ENCODE measurements at regions not wholly inside any gene's neighbourhood (a gene's known extent, or its start where the extent isn't known, plus 50 kb on each side); places are given as distances from the start of the nearest gene placed in this dataset.

DNA sequence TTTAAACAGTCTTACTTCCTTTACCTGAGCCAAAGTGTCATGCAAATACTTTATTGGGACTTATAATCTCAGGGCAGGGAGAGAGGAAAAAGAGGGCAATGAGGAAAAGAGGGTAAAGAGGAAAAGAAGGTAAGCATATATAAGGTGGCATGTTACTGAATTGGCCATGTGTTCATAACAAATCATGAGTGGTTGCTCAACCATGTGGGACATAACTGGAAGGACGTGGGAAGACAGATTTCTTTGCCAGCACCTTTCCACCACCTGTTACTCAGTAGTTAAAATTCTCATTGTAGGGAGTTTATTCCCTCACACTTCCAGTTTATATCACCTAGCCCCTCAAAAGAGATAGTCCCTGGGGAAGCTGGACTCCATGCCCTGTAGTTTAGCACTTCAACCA lies 54.7 kb upstream of the TPRG1 start:
- Histone ChIP-seq H3K79me2 (ENCODE audit: control insufficient read depth, insufficient read depth, low read length, unreplicated experiment) (no peaks in the 10 kb centered on the region), H3K27me3 (ENCODE audit: insufficient read depth, low read length) (peaks cover under 1% of the 10 kb centered on the region; the same call in 1 of the 2 replicates), H3K36me3 (ENCODE audit: insufficient read depth, low read length) (no peaks in the 10 kb centered on the region; the same call in 1 of the 2 replicates), H3K4me3 (ENCODE audit: low read depth, low read length) (no peak overlapping the region), H3K4me1 (ENCODE audit: control insufficient read depth, insufficient read depth, low read length, unreplicated experiment) (no peaks in the 10 kb centered on the region), H3K27ac (ENCODE audit: low read depth, low read length) (no peak overlapping the region), H2AFZ (ENCODE audit: low read length, unreplicated experiment) (no peak overlapping the region)

DNA sequence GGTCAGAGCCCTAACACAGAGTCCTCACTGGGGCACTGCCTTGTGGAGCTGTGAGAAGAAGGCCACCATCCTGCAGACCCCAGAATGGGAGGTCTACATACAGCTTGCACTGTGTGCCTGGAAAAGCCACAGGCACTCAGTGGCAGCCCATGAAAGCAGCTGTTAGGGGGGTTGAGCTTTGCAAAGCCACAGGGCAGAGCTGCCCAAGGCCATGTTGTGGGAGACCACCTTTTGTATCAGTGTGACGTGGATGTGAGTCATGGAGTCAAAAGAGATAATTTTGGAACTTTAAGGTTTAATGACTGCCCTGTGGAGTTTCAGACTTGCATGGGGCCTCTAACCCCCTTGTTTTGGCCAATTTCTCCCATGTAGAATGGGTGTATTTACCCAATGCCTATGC lies 52.9 kb upstream of the TPRG1 start:
- Histone ChIP-seq H3K27ac (ENCODE audit: low read depth, low read length) (no peak overlapping the region), H2AFZ (ENCODE audit: low read length, unreplicated experiment) (no peak overlapping the region), H3K36me3 (ENCODE audit: insufficient read depth, low read length) (no peaks in the 10 kb centered on the region; the same call in 1 of the 2 replicates), H3K4me3 (ENCODE audit: low read depth, low read length) (no peak overlapping the region), H3K79me2 (ENCODE audit: control insufficient read depth, insufficient read depth, low read length, unreplicated experiment) (no peaks in the 10 kb centered on the region), H3K4me1 (ENCODE audit: control insufficient read depth, insufficient read depth, low read length, unreplicated experiment) (peaks cover 10% of the 10 kb centered on the region), H3K27me3 (ENCODE audit: insufficient read depth, low read length) (no peaks in the 10 kb centered on the region)

DNA sequence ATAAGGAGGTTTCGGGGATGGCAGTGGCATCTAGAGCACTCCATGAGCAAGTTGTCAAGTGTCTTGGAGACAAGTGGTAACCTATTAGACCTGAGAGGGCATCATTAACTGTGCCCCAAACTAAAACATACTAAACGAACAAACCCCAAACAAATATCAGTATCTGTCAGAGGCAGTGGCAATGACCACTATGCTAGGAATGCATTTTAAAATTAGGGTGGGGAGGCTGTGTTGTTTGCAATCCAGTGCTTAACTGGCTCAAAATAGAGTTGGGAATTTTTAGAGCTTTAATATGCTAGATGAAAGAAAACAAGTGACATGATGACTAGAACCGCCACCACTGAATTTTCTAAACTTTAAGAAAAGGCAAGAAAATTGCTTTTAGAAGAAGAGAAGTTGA lies 51.8 kb upstream of the TPRG1 start:
- H3K4me1 ChIP-seq (ENCODE audit: control insufficient read depth, insufficient read depth, low read length, unreplicated experiment): peaks cover 13% of the 10 kb centered on the region
- H3K36me3 ChIP-seq (ENCODE audit: insufficient read depth, low read length): no peaks in the 10 kb centered on the region; the same call in 1 of the 2 replicates
- H2AFZ ChIP-seq (ENCODE audit: low read length, unreplicated experiment): no peak overlapping the region
- no peak overlapping the region for H3K27ac ChIP-seq (ENCODE audit: low read depth, low read length)
- H3K79me2 ChIP-seq (ENCODE audit: control insufficient read depth, insufficient read depth, low read length, unreplicated experiment): no peaks in the 10 kb centered on the region
- no peak overlapping the region for H3K4me3 ChIP-seq (ENCODE audit: low read depth, low read length)
- H3K27me3 ChIP-seq (ENCODE audit: insufficient read depth, low read length): no peaks in the 10 kb centered on the region

DNA sequence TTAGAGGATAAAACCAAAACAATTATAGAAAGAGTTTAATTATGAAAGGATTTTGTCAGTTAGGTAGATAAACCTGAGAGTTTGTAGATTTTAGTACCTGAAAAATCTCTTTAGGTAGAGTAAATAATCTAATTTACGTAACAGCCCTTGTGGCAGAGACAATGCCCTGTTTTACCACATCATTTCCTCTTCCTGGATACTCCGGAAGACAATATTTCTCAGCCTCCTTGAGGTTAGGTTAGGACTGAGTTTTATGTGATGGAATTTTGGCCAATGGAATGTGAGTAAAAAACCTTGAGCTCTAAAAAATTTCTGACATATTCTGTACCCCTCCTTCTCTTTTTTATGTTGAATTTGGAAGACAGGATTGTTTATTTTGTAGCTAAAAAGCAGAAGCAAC lies 50.7 kb upstream of the TPRG1 start:
- peaks cover 13% of the 10 kb centered on the region for H3K4me1 ChIP-seq (ENCODE audit: control insufficient read depth, insufficient read depth, low read length, unreplicated experiment)
- no peaks in the 10 kb centered on the region for H3K79me2 ChIP-seq (ENCODE audit: control insufficient read depth, insufficient read depth, low read length, unreplicated experiment)
- H3K36me3 ChIP-seq (ENCODE audit: insufficient read depth, low read length): no peaks in the 10 kb centered on the region; the same call in 1 of the 2 replicates
- no peak overlapping the region for H3K27ac ChIP-seq (ENCODE audit: low read depth, low read length)
- H3K27me3 ChIP-seq (ENCODE audit: insufficient read depth, low read length): no peaks in the 10 kb centered on the region
- H3K4me3 ChIP-seq (ENCODE audit: low read depth, low read length): no peak overlapping the region
- H2AFZ ChIP-seq (ENCODE audit: low read length, unreplicated experiment): peak overlapping the region; percentile 4
